ENCODE measurements at regions not wholly inside any gene's neighbourhood (a gene's known extent, or its start where the extent isn't known, plus 50 kb on each side); places are given as distances from the start of the nearest gene placed in this dataset.

DNA sequence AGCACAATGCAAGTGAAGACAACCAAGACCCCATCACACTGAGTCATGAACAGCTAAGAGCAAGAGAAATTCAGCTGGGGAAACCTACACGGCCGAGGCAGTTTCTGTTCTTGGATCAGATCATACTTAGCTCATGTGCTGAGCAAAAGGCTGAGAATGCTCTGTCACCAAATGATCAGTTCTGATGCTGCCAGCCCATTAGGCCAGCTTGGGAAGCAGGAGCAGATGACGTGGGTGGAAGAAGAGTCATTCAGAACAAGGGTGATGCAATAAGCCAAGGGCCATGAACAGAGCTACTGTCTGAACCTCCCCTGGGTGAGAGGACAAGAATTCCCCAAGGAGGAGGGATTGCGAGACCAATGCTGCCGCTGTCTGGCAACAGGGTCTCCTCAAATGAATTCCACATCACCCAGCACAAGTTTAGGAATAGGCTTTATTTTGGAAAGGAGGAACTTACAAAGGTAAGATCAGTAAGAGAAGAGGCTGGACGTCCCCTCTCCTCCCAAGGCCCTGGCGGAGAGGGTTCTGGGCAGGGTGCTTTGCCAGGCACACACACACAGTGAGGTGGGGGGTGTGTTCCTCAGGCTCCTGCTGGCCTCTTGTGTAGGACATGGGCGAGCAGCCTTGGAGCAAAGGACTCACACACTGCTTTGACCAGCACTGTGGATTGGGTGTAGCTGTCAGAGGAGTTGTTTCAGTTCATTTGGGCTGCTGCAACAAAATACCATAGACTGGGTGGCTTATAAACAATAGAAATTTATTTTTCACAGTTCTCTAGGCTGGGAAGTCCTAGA, 65.6 kb upstream of the CTXND1 start:
- H3K27me3 ChIP-seq = peaks cover 0 to 14% (median 6%) of the 10 kb centered on the region in 7 donors
- H3K4me1 ChIP-seq = peaks cover 0 to 6% (median 0%) of the 10 kb centered on the region in 9 donors
- 65 to 70% methylated on average over 8 of the region's 8 CpGs for WGBS, 2 donors
- no peaks in the 10 kb centered on the region for H3K36me3 ChIP-seq
- H3K9me3 ChIP-seq = no peaks in the 10 kb centered on the region
- intact Hi-C loops (cut with DNase I) = no loop called here
- TF ChIP-seq, protein P1, sequence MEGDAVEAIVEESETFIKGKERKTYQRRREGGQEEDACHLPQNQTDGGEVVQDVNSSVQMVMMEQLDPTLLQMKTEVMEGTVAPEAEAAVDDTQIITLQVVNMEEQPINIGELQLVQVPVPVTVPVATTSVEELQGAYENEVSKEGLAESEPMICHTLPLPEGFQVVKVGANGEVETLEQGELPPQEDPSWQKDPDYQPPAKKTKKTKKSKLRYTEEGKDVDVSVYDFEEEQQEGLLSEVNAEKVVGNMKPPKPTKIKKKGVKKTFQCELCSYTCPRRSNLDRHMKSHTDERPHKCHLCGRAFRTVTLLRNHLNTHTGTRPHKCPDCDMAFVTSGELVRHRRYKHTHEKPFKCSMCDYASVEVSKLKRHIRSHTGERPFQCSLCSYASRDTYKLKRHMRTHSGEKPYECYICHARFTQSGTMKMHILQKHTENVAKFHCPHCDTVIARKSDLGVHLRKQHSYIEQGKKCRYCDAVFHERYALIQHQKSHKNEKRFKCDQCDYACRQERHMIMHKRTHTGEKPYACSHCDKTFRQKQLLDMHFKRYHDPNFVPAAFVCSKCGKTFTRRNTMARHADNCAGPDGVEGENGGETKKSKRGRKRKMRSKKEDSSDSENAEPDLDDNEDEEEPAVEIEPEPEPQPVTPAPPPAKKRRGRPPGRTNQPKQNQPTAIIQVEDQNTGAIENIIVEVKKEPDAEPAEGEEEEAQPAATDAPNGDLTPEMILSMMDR (IDR thresholded peaks at IDR 0.05) = no peak
- ATAC-seq (peak; percentile 38 to 97 (median 78)), DNase-seq (peak in 1 of 2 donors; percentile 28)
- peak overlapping the region in 2 of 10 donors; percentile 19 to 58 for H3K27ac ChIP-seq
- H3K4me3 ChIP-seq = no peak overlapping the region

DNA sequence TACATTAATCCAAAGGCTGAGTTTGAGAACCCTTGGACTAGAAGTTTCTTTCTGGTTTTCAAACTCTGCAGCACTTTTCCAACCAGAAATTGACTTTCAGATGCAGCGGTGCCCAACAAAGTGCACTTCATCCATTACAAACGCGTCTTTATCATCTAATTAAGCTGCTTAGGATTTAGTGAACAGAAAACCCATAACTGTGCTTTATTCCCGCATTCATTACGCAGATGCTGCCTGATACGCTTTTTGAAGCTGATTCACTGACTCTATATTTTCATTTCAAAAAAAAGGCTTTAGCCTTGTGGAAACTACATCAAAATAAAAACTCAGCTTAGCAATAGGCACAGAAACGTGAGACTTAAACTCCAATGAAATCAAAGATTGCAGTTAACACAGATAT, 69.8 kb upstream of the CTXND1 start:
- intact Hi-C loops (cut with DNase I) = loop anchor here in 1 of 10 donors (1.0 kb wide), 1 partner anchor 21 kb away; no protein-coding TSS in a partner anchor
- Histone ChIP-seq H3K4me1 (peaks cover 0 to 5% (median 0%) of the 10 kb centered on the region in 9 donors), H3K36me3 (no peaks in the 10 kb centered on the region), H3K9me3 (peaks cover 0 to 10% (median 0%) of the 10 kb centered on the region in 11 donors), H3K4me3 (no peak overlapping the region), H3K27ac (no peak overlapping the region), H3K27me3 (peaks cover 0 to 6% (median 0%) of the 10 kb centered on the region in 7 donors)
- no peak for DNase-seq
- TF ChIP-seq, protein P1 (IDR thresholded peaks at IDR 0.05) = no peak
- no peak for ATAC-seq
- 91 to 92% methylated on average over 7 of the region's 7 CpGs for WGBS, 2 donors

DNA sequence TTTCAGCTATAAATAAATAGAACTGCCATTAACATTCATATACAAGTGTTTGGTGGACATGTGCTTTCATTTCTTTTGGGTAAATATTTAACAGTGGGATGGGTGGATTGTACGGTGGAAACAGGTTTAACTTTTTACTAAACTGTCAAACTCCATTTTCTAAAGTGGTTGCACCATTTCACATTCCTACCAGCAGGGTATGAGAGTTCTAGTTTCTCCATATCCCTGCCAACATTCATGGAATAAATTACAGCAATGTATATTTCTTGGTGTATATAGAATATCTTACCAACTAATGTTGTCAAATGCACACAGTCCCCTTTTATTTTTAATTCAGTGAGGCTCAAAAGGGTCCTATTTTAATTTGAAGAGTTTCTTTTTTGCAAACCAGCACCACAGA, 71.3 kb upstream of the CTXND1 start:
- ATAC-seq = no peak

DNA sequence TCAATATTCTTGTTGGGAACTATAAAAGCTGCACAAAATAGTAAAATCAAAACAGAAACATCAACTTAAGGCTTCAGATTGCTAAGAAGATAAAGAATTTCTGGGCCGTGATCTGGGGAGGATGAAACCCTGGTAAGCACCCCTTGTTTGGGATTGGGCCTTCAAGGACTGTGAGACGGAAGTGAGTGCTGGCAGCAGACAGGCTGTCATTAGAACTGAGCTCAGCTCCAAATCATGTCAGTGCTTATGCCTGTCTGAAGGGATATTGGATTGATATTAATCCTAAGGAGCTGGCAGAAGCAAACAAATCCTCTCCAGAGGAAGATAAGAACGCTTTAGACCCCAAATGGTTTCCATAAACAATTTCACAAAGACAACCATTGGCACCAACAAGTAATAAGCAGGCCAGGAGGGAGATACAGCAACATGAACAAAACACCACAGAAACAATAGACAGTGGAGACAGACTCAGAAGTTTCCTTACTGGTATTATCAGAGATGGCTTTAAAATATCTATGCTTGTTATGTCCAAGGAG, 72.6 kb upstream of the CTXND1 start:
- Histone ChIP-seq H3K27ac (no peak overlapping the region), H3K36me3 (no peaks in the 10 kb centered on the region), H3K4me3 (no peak overlapping the region), H3K9me3 (peaks cover 0 to 15% (median 0%) of the 10 kb centered on the region in 11 donors), H3K4me1 (no peaks in the 10 kb centered on the region), H3K27me3 (peaks cover 0 to 6% (median 0%) of the 10 kb centered on the region in 7 donors)
- DNase-seq (no peak), ATAC-seq (no peak)
- intact Hi-C loops (cut with DNase I) = no loop called here
- WGBS, 2 donors = 52 to 57% methylated on average over 3 of the region's 3 CpGs
- TF ChIP-seq, protein P1 (IDR thresholded peaks at IDR 0.05) = no peak

More for the DNA sequence above, 71.3 kb upstream of the CTXND1 start:
- no peaks in the 10 kb centered on the region for H3K4me1 ChIP-seq
- peaks cover 0 to 15% (median 0%) of the 10 kb centered on the region in 11 donors for H3K9me3 ChIP-seq
- H3K4me3 ChIP-seq = no peak overlapping the region
- intact Hi-C loops (cut with DNase I) = no loop called here
- H3K27ac ChIP-seq = no peak overlapping the region
- no peak for DNase-seq
- no peaks in the 10 kb centered on the region for H3K36me3 ChIP-seq
- H3K27me3 ChIP-seq = peaks cover 0 to 6% (median 0%) of the 10 kb centered on the region in 7 donors
- WGBS, 2 donors = 89 to 98% methylated on average over 1 of the region's 1 CpG
- TF ChIP-seq, protein P1 (IDR thresholded peaks at IDR 0.05) = peak in 1 of 9 donors; percentile 20

Measured in heart right ventricle (tissue), 16 donors.